Lower leg skin (tissue), 4 donors: ENCODE measurements at regions not wholly inside any gene's neighbourhood (a gene's known extent, or its start where the extent isn't known, plus 50 kb on each side); places are given as distances from the start of the nearest gene placed in this dataset.

Experiments
- DNase-seq, 2 donors: peaks; one replicate each; pipeline ENCODE4 v3.0.0-alpha.2; 2019; ENCODE audit warnings: low spot score in 2 of 2
- H3K4me3 ChIP-seq: fragments of 200-600 bp; sonication (generic); 2 replicates; pipeline ENCODE4 v1.5.1; 2017; ENCODE audit warnings: mild to moderate bottlenecking, low read depth; ENCODE audit not compliant: poor library complexity, severe bottlenecking
- CTCF ChIP-seq, 3 donors: fragments of 450-650 bp; IDR thresholded peaks; one replicate each; pipeline ENCODE4 v1.5.1; 2016; ENCODE audit warnings: antibody characterized with exemption in 3 of 3, mild to moderate bottlenecking in 3 of 3, moderate library complexity in 2 of 3
- POLR2A ChIP-seq, 2 donors: fragments of 450-650 bp; IDR thresholded peaks; one replicate each; pipeline ENCODE4 v1.6.1; 2016 to 2017; ENCODE audit warnings: antibody characterized with exemption in 2 of 2, mild to moderate bottlenecking in 1 of 2, moderate library complexity in 1 of 2
- WGBS, 2 donors: methylation state at CpG; one replicate each; pipeline ENCODE4 v1.1.5; 2018; 5-methylcytosine and 5-hydroxymethylcytosine counted together
- intact Hi-C: fragments of 100-400 bp; cut with DNase I; formaldehyde crosslinking; loops from one replicate; pipeline ENCODE4 v1.15.0; 2023; ENCODE audit warnings: low total_unique reads

DNA sequence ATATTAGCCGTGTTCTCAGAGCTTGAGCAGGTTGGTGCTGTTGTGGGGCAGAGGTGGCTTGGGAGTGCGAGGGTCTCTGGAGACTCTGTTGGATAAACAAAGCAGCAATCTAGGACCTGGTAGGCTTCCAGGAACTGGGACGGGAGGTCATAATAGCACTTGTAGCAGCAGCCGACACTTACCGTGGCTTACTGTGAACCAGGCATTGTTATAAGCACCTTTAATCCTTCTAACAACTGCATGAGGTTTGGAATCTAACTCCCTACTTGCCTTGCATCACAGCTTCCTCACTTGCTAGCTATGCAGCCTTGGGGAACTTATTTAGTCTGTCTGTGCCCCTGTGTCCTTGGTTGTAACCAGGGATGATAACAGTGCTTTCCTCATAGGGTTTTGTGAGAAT lies 94.9 kb downstream of the NAV1 start:
- WGBS, 2 donors = 71 to 84% methylated on average over 5 of the region's 5 CpGs
- intact Hi-C loops = no loop called here

DNA sequence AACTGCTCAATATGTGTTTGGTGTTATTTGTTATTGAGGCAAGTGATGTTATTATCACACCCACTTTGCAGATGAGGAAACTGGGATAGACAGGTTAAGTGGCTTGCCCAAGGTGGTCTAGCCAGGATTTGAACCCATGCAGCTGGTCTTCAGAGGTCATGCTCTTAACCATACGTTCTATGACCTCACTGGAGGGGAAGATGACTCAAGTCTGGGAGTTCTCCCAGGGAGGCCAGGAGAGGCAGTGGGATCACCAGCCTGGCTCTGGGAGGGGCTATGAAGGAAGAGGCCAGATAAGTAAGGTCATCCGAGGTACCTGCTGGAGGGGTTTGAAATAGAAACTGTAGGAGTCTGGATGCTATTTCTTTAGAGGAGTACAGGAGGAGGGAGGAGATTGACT lies 95.3 kb downstream of the NAV1 start:
- no peak overlapping the region for H3K4me3 ChIP-seq
- intact Hi-C loops = no loop called here
- WGBS, 2 donors = 66 to 72% methylated on average over 2 of the region's 2 CpGs
- TF ChIP-seq POLR2A (IDR thresholded peaks at IDR 0.05) (no peak), CTCF (IDR thresholded peaks at IDR 0.05) (no peak)
- no peak for DNase-seq

More for the DNA sequence above, 94.9 kb downstream of the NAV1 start:
- DNase-seq = no peak
- TF ChIP-seq CTCF (IDR thresholded peaks at IDR 0.05) (no peak), POLR2A (IDR thresholded peaks at IDR 0.05) (no peak)
- H3K4me3 ChIP-seq = no peak overlapping the region

DNA sequence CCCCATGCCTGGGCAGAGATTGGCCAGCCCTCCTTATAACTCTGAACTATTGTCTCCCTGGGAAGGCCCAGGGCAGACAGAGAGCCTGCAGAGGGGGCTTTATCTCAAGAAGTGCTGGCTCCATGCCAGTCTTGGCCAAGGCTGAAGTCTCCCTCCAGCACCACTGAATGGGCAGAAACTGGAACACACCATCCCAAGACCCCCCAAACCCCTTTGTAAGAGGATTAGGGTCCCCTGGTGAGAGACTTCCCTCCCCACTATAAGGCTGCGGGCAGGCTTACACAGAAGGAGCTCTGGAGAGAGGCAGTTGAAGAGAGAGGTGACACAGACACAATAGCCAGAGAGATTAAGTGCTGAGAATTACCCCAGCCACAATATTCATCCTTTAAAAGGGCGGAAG lies 97.2 kb downstream of the NAV1 start:
- no peak for DNase-seq
- H3K4me3 ChIP-seq = no peak overlapping the region
- intact Hi-C loops = no loop called here
- TF ChIP-seq POLR2A (IDR thresholded peaks at IDR 0.05) (no peak), CTCF (IDR thresholded peaks at IDR 0.05) (no peak)
- 95 to 98% methylated on average over 2 of the region's 2 CpGs for WGBS, 2 donors

DNA sequence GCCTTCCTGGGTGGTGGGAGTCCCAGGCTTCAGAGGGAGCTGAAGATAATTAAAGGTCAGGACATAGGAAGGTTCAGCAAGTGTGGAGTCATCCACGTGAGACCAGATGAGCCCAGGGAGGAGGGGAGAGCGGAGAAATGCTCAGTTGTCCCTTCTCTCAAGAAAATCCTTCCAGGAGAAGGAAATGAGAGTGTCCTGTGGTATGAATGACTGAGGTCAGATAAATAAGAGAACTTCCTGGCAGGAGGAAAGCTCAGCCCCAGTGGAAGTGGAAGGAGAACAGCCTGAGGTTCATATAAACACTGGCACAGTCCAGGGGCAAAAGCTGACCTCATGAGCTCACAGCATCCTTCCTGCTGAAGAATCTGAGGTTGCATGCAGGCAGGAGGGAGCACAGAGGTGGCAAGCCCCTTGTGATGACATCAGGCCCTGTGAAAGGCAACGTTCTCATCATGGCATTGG lies 97.6 kb downstream of the NAV1 start:
- H3K4me3 ChIP-seq = no peak overlapping the region
- no peak for DNase-seq
- intact Hi-C loops = no loop called here
- TF ChIP-seq POLR2A (IDR thresholded peaks at IDR 0.05) (no peak), CTCF (IDR thresholded peaks at IDR 0.05) (no peak)
- 62 to 70% methylated on average over 3 of the region's 3 CpGs for WGBS, 2 donors

DNA sequence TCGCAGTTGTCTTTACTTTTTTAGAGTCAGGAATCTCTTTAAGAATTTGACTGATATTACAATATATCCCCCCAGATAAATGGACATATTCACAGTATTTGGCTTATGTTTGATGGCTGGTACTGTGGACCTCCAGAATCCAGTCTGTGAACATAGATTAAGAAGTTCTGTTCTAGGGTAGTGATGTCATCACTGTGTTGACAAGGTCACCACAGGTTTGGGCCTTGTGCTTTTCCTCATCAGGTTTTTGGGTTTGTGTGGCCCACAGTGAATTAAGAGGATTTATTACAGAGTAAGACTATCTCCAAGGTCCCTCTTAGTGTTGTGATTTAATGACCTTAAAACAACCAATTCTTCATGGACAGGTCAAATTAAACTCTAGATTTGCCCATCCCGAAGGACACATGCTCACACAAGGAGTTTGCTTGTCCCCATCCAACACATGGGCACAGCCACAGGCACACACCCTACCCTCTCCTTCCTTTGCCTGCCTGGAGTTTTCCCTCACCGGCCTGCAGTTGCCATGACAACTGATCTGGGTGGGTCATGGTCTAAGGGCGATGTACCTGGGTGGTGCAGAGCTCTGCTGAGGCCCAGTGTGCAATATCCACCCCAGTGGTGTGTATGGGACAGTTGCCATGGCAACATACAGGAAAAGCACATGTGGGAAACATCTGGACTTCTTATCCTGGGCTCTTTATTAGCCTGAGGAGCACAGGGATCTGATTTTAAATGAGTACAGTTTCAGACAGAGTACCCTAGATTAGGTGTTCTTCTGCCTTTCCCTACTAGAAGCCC lies 98.6 kb downstream of the NAV1 start:
- no peak overlapping the region for H3K4me3 ChIP-seq
- WGBS, 2 donors = 69 to 87% methylated on average over 4 of the region's 4 CpGs
- intact Hi-C loops = no loop called here
- no peak for TF ChIP-seq CTCF (IDR thresholded peaks at IDR 0.05)
- no peak for TF ChIP-seq POLR2A (IDR thresholded peaks at IDR 0.05)
- DNase-seq = no peak

GRCh38 chr1:201639391-201639790 lies 100.5 kb downstream of the NAV1 start:
- no peak for DNase-seq
- no peak for TF ChIP-seq CTCF (IDR thresholded peaks at IDR 0.05)
- TF ChIP-seq POLR2A (IDR thresholded peaks at IDR 0.05) = no peak
- intact Hi-C loops = no loop called here
- WGBS, 2 donors = 59 to 73% methylated on average over 7 of the region's 7 CpGs
- H3K4me3 ChIP-seq = no peak overlapping the region
